ENCODE measurements at regions not wholly inside any gene's neighbourhood (a gene's known extent, or its start where the extent isn't known, plus 50 kb on each side); places are given as distances from the start of the nearest gene placed in this dataset.

- TF ChIP-seq, protein P1, sequence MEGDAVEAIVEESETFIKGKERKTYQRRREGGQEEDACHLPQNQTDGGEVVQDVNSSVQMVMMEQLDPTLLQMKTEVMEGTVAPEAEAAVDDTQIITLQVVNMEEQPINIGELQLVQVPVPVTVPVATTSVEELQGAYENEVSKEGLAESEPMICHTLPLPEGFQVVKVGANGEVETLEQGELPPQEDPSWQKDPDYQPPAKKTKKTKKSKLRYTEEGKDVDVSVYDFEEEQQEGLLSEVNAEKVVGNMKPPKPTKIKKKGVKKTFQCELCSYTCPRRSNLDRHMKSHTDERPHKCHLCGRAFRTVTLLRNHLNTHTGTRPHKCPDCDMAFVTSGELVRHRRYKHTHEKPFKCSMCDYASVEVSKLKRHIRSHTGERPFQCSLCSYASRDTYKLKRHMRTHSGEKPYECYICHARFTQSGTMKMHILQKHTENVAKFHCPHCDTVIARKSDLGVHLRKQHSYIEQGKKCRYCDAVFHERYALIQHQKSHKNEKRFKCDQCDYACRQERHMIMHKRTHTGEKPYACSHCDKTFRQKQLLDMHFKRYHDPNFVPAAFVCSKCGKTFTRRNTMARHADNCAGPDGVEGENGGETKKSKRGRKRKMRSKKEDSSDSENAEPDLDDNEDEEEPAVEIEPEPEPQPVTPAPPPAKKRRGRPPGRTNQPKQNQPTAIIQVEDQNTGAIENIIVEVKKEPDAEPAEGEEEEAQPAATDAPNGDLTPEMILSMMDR (conservative IDR thresholded peaks at IDR 0.05; ENCODE audit: low read length): no peak
- no peak for DNase-seq (ENCODE audit: low read depth)
- H3K4me3 ChIP-seq (ENCODE audit: low read length): no peak overlapping the region
Observed at GRCh38 chr3:13177236-13177635, 104.0 kb upstream of the IQSEC1 start.

DNA sequence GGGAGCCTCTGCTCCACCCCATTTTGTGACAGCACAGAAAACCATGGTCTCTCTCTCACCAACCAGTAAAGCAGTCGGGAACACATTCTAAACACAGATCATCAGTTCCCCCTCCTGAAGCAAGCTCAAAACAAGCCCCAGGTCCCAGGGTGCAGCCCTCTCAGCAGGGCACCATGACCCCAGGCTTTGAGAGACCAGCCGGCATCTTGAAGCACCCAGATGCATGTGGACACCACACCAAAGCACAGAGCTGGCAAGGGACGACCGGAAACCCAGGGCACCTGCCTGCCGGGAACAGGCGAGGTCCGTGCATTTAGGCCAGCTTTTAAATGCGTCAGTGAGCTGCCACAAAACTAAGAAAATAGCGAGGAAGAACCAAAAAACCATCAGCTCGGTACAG, 103.2 kb upstream of the IQSEC1 start:
- no peak for DNase-seq (ENCODE audit: low read depth)
- TF ChIP-seq, protein P1 (conservative IDR thresholded peaks at IDR 0.05; ENCODE audit: low read length): no peak
- no peak overlapping the region for H3K4me3 ChIP-seq (ENCODE audit: low read length)

GRCh38 chr3:13174803-13175135, 101.5 kb upstream of the IQSEC1 start:
- DNase-seq (ENCODE audit: low read depth): no peak
- TF ChIP-seq, protein P1 (conservative IDR thresholded peaks at IDR 0.05; ENCODE audit: low read length): no peak
- H3K4me3 ChIP-seq (ENCODE audit: low read length): no peak overlapping the region

DNA sequence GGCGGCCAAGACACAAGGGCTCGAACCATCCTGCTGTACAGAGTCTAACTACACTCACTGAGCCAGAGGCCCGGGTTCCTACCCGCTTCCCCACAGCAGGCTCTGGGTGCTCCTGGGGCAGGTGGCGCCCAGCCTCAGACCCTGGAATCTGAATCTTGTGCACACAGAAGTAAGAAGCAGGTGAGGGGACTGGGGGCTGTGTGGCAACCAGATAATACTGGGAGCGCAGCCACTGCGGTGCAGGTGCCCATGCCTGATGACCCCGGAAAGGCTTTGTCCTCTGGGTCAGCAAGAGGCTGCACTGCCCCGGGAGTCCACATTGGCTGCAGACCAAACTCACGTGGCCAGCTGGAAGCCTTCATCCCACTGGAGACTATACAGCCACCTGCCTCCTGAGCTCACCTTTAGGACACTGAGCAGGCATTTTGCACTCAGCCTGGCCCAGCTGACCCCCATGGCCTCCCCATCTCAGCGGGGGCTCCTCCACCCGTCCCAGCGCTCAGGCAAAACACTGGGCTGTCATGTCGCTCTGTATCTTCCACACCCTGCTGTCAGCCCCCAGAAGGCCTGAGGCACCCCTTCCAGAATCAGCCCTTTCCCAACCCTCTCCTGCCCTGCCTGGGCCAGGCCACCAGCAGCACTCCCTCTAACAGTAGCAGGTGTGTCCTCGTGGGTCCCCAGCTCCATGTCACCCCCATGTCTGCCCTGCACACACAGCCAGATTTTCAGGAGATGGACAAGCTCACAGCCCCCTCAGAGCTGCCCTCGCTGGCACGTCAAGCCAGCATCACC, 101.0 kb upstream of the IQSEC1 start:
- DNase-seq (ENCODE audit: low read depth): no peak
- H3K4me3 ChIP-seq (ENCODE audit: low read length): no peak overlapping the region
- TF ChIP-seq, protein P1 (conservative IDR thresholded peaks at IDR 0.05; ENCODE audit: low read length): no peak

- H3K4me3 ChIP-seq (ENCODE audit: low read length): no peak overlapping the region
- TF ChIP-seq, protein P1 (conservative IDR thresholded peaks at IDR 0.05; ENCODE audit: low read length): no peak
Observed at GRCh38 chr3:13173186-13173585, 100.0 kb upstream of the IQSEC1 start.

DNA sequence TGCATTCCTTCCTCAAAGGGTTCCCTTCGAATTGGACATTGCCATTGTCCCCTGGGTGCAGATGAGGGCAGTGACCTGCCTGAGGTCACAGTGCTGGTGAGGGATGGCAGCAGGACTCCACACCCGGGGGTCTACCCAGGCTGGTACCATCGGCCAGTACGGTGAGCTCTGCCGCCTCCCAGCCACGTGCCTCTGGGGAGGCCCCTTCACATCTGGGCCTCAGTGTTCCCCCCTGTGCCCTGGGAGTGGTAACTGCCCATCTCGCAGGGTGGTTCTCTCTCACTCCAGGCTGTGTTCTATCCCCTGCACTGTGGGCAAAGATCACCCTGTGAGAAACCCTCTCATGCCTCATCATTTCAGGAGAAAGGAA, 99.4 kb upstream of the IQSEC1 start:
- TF ChIP-seq, protein P1 (conservative IDR thresholded peaks at IDR 0.05; ENCODE audit: low read length): no peak
- DNase-seq (ENCODE audit: low read depth): no peak
- no peak overlapping the region for H3K4me3 ChIP-seq (ENCODE audit: low read length)

More at GRCh38 chr3:13173186-13173585, 100.0 kb upstream of the IQSEC1 start:
- DNase-seq (ENCODE audit: low read depth): no peak

Data from AG10803 (cell line).